Breast epithelium (tissue), 3 donors: ENCODE measurements at regions not wholly inside any gene's neighbourhood (a gene's known extent, or its start where the extent isn't known, plus 50 kb on each side); places are given as distances from the start of the nearest gene placed in this dataset.

Experiments used
- CTCF ChIP-seq, 3 donors: fragments of 450-650 bp; IDR thresholded peaks; one replicate each; pipeline ENCODE4 v1.5.1; 2016 to 2017; ENCODE audit warnings: antibody characterized with exemption in 3 of 3, mild to moderate bottlenecking in 3 of 3, moderate library complexity in 3 of 3
- POLR2A ChIP-seq: fragments of 450-650 bp; IDR thresholded peaks from one replicate; pipeline ENCODE4 v1.6.1; 2016; ENCODE audit warnings: antibody characterized with exemption, mild to moderate bottlenecking, moderate library complexity
- POLR2AphosphoS5 ChIP-seq, 3 donors: sonication (generic); formaldehyde crosslinking; IDR thresholded peaks; one replicate each; pipeline ENCODE4 v1.6.1; 2017; ENCODE audit warnings: antibody characterized with exemption in 3 of 3

DNA sequence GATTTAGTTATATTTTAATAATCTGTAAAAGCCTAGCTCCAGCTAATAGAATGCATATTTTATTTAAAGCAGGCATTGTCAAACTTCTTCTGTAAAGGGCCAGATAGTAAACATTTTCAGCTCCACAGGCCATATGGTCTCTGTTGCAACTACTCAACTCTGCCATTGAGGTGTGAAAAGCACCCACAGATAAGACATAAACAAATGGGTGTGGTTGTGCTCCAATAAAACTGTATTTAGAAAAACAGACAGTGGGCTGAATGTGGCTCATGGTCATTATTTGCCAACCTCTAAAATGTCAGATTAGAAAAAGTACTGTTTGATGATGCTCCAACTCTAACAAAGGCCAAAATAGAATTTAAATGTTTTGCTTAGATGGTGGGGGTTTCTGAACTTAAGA, 519.9 kb downstream of the RNF144A start:
- no peak for TF ChIP-seq CTCF (IDR thresholded peaks at IDR 0.05)
- no peak for TF ChIP-seq POLR2A
- no peak for TF ChIP-seq POLR2AphosphoS5 (IDR thresholded peaks at IDR 0.05)
